ENCODE measurements at regions not wholly inside any gene's neighbourhood (a gene's known extent, or its start where the extent isn't known, plus 50 kb on each side); places are given as distances from the start of the nearest gene placed in this dataset.

DNA sequence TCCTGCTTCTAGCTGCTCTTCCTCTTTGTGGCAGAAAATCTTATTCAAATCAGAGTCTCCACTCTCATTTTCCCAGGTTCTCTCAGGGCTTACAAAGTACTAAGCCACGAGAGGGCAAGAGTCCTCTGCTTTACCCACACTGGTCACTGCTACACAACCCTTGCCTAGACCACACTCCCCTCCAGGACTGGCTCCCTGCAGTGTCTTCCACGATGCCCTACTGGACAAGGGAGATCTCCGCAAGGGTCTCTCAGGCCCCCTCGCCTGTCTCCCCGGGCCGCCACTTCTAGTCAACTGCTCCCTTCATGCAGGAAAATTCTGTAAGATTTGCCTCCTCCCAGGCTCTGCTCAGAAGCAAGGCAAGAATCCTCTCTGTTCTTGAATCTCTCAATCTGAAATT is 319.6 kb downstream of the RRAGC start:
- intact Hi-C loops (cut with DNase I), result no loop called here
- DNase-seq, result no peak
- no peak for ATAC-seq (ENCODE audit: poor library complexity)

DNA sequence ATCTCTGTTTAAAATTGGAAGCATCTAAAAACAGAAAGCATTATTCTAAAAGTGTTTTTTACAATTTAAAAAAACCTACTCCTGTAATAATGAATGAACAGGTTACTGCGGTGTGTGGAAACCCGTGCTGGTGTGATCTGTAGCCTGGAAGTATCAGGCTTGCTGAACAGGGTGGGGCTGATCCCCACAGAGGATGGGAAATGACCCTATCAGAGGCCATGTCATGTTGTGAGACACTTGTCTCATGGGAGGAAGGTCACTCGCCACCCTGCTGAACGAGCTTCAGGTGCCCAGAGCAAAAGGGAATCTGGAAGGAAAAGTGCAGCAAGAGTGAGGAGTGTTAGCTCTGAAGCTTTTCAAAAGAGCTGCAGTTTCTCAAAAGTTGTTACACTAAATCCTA is 320.7 kb downstream of the RRAGC start:
- no peak for ATAC-seq (ENCODE audit: poor library complexity)
- no peak for DNase-seq
- intact Hi-C loops (cut with DNase I), result no loop called here

DNA sequence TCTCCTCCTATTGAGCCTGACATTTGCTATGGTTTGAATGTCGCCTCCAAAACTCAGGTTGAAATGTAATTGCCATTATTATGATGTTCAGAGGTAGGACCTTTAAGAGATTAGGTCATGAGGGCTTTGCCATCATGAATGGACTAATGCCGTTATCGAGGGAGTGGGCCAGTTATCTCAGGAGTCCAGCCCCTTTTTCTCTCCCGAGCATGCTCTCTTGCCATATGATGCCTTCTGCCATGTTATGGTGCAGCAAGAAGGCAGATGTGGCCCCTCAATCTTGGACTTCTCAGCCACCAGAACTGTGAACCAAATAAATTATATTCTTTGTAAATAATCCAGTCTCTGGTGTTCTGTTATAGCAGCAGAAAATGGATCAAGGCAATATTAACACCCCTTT is 323.5 kb downstream of the RRAGC start:
- no peak for DNase-seq
- no peak for ATAC-seq (ENCODE audit: poor library complexity)
- intact Hi-C loops (cut with DNase I), result no loop called here

DNA sequence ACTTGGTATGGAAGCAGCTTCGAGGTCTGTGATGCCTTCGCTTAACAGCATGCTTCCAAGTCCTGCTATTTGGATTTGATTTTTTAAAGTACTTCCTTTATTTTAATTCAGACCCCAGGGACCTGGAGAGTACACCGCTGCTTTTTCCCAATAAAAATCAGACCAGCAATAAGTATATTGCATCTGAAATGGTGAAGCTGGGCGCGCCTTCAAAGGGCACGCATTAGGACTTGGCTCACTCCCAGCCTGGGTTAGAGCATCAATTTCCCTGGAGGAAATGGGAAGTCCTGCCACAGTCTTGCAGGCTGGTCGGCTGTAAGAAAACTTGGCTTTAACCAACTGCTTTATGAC is 325.1 kb downstream of the RRAGC start:
- ATAC-seq (ENCODE audit: poor library complexity) (no peak), DNase-seq (no peak)
- intact Hi-C loops (cut with DNase I), result no loop called here

DNA sequence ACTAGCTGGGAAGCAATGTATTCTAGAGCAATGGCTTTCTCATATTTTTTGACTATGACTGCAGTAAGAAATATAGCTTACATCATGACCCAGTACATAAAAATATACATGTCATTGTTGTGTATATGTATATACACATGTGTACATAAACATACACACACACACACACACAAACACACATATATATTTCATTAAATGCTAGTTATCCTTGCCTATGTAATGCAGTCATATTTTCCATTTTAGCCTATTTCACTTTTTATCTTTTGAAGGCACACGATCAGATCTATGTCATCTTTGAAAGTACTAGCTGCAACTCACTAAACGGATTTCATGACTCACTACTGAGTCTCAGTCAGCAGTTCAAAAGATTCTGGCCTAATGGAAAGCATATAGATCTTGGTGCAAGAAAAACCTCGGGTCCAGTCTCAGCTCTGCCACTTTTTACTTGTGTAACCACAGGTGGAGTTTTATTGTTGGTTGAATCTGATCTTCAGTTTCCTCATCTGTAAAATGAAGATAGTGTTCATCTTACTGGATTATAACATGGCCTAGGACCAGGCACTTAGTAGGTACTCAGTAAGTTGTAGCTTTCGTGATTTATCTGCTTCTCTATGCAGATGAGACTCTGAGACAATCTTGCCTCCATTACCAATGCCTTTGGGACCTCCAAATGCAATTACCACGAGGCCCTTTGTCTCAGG is 325.6 kb downstream of the RRAGC start:
- intact Hi-C loops (cut with DNase I), result no loop called here
- no peak for ATAC-seq (ENCODE audit: poor library complexity)

DNA sequence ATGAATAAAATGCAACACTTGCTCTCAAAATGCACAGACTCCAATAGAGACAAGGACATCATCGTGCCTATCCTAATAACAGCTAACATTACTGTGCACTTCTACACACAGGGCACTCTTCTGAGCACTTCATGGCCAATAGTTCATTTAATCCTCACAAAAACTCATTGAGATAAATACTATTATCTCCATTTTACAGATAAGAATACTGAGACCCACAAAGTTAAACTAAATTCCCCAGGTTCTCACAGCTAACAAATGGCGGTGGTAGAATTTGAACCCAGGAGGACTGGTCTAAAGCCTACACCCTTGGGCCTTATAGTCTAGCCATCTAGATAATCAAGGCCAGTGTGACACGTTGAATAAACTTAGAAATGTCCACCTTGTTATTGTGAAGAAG is 328.6 kb downstream of the RRAGC start:
- intact Hi-C loops (cut with DNase I), result no loop called here

More for the DNA sequence above, 325.6 kb downstream of the RRAGC start:
- DNase-seq, result no peak

DNA sequence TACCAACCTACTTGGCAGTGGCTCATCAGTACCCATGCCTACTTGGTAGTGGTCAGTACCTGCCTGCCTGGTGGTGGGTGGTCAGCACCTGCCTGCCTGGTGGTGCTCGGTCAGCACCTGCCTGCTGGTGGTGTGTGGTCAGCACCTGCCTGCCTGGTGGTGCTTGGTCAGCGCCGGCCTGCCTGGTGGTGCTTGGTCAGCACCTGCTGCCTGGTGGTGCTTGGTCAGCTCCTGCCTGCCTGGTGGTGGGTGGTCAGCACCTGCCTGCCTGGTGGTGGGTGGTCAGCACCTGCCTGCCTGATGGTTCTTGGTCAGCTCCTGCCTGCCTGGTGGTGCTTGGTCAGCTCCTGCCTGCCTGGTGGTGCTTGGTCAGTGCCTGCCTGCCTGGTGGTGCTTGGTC is 329.6 kb downstream of the RRAGC start:
- ATAC-seq (ENCODE audit: poor library complexity) (no peak), DNase-seq (no peak)
- intact Hi-C loops (cut with DNase I), result no loop called here

More for the DNA sequence above, 328.6 kb downstream of the RRAGC start:
- ATAC-seq (ENCODE audit: poor library complexity), result no peak
- DNase-seq, result no peak

DNA sequence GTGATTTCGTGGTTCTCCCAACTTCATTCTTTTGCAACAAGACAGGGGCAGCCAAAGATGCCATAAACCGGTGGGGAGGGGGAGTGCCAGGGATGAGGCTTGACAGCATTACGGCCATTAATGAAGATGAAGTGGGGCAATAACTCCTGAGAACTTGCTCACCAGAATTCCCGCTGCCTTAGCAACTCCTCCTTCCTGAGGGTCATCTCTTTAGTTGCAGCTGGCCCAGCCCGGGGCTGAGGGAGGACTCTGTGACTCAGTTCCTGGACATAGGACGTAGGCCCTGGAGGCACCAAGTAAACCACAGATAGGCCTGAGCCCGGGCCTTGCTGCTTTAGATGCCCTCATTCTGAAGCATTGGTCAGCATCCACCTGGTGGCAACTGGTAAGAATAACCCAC is 330.2 kb downstream of the RRAGC start:
- ATAC-seq (ENCODE audit: poor library complexity) (no peak), DNase-seq (no peak)
- intact Hi-C loops (cut with DNase I), result no loop called here

DNA sequence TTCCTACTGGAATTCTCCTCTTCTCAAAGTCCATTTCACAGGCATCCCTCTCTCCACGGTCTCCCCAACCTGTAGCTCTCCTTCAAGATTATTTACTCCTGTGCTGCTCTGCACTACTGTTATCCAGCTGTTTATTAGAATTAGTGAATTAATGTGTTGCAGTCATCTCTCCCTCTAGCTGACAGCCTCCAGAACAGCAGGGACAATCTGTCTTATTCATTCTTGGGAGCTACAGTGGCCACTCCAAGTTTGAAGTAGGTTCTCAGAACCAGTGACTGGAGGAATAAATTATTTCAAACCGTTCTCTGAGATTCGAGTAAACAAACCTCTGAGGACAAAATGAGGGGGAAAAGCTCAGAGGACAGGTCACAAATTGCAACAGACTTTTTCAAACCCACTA is 330.9 kb downstream of the RRAGC start:
- ATAC-seq (ENCODE audit: poor library complexity) (no peak), DNase-seq (no peak)
- intact Hi-C loops (cut with DNase I), result no loop called here

DNA sequence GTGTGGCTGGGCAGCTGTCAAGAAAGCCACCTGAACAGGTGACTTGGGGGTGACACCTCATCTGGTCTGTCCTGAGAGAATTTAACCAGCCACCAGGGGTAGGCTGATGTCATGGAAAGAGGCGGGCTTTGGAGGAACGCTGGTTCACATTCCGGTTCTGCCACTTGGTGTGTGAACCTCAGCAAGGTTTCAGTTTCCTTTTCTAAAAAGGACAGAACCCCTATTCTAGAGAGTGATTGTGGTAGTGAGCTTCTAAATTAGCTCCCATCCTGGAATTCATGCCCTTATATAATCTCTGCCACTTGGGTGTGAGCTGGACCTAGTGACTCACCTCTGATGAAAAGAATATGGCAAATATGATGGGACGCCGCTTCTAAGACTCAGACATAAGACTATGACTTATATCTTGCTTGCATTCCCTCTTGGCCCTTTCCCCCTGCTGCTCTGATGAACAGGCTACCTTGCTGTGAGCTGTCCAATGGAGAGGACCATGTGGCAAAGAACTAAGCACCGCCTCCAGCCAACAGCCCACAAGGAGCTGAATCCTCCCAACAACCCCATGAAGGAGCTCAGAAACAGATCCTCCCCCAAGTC is 332.1 kb downstream of the RRAGC start:
- DNase-seq, result no peak
- intact Hi-C loops (cut with DNase I), result no loop called here
- ATAC-seq (ENCODE audit: poor library complexity), result no peak

DNA sequence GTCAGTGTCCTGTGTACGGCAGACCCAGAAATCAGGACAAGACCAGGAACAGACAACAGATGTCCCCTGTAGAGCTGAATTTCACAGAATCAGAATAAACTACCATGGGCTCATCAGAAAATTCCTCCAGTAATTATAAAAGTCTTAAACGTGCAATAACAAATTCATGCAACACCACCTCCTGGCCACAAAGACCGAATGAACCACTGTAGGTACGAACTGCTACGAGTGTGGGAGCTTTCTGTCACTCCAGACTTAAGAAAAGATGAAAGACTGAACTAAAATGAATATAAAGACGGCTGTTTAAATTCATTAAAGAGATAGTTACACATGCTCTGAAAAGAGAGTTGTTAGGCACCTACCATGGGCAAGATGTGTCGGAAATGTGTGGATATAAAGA is 333.5 kb downstream of the RRAGC start:
- intact Hi-C loops (cut with DNase I), result no loop called here
- DNase-seq (no peak), ATAC-seq (ENCODE audit: poor library complexity) (no peak)

DNA sequence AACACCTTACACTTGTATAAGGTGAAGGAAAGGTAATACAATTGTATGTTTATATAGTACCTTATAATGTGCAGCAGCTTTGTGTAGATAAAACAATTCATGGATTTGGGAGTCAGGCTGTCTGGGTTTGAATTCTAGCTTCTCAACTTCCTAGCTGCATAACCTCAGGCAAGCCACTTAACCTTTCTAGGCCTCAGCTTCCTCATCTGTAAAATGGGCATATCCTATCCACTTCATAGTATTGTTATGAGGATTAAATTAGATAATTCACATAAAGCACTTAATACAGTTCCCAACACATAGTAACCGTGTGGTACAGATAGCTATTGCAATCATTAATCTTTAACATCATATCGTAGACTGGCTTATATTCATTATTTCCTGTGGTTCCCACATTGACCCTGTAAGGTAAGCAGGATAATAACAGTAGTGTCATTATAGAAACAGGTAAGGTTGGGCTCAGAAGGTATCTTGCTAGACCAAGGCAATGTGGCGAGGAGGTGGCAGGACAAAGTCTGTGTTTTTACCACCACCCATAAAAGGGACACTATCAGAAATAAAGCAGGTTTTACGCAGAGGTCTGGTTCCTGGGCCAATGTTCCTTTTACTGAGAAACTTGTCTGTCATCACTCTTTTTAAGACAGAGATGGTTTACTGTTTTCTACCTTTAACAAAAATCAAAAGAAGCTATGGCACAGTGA is 334.1 kb downstream of the RRAGC start:
- intact Hi-C loops (cut with DNase I), result no loop called here
- ATAC-seq (ENCODE audit: poor library complexity) (no peak), DNase-seq (no peak)

DNA sequence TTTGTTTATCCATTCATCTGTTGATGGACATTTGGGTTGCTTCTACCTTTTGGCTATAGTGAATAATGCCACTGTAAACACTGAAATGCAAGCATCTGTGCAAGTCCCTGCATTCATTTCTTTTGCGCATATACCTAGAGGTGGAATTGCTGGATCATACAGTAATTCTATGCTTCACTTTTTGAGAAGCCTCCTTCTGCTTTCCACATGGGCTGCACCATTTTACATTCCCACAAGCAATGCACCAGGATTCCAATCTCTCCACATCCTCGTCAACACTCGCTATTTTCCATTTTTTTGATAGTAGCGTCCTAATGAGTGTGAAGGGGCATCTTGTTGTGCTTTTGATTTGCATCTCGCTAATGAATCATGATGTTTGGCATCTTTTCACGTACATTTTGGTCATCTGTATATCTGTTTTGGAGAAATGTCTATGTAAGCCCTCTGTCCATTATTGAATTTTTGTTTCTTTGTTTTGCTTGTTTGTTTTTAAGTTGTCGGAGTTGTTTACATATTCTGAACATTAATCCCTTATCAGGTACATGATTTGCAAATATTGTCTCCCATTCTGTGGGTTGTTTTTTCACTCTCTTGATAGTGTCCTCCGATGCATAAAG is 335.4 kb downstream of the RRAGC start:
- no peak for ATAC-seq (ENCODE audit: poor library complexity)
- intact Hi-C loops (cut with DNase I), result no loop called here
- no peak for DNase-seq

DNA sequence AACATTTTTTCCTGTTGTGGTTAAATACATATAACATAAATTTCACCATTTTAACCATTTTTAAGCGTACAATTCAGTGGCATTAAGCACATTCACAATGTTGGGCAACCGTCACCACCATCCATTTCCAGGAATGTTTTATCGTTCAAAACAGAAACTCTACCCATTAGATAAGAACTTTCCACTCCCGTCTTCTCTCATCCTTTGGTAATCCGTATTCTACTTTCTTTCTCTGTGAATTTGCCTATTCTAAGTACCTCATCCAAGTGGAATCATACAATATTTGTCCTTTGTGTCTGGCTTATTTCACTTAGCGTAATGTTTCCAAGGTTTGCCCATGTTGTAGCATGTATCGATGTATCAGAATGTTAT is 336.0 kb downstream of the RRAGC start:
- no peak for ATAC-seq (ENCODE audit: poor library complexity)
- DNase-seq, result no peak
- intact Hi-C loops (cut with DNase I), result no loop called here

DNA sequence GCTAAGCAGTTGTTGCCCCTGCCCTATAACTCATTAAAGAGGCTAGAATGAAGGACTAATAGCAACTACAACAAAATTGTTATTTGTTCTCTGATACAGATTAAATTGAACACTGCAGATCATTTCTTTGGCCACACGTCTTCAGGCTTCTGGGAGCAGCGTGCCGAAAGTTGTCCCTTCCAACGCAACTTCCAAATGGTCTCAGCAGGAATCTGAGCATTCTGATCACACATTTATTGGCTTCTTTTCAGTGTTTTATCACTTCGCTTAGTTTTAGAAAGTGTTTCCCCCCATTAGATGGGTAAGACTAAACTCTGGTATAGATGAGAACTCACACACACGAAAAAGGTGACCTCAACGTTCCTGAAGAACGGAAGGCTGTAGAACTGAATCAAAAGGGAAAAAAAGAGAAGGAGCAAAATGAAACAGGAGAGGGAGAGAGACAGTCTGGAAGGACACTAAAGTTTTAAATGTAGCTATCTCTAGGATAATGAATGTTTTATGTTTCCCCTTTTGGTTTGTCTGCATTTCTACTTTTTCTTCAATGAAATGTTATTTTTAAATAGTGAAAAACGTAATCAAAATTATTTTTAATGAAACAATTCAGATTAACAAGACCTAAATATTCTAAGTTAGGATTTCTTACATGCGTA is 336.5 kb downstream of the RRAGC start:
- ATAC-seq (ENCODE audit: poor library complexity) (no peak), DNase-seq (no peak)
- intact Hi-C loops (cut with DNase I), result no loop called here

DNA sequence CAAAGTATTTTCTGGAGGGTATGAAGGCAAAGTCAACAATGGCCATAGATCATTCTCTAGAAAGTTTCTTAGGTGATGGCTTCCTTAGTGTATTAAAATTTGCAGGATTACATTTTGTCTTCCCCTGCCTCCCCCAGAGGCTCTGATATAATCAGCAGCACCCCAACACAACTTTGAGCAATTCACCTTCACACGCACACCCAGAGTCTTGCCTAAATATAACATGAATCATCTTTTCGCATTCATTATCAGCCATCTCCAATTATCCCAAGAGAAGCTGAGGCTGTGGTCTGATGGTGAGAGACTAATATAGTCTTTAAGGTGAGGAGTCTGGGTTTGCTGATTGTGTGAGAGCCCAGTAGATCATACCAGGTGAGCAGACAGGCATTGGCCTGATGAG is 343.0 kb downstream of the RRAGC start:
- ATAC-seq (ENCODE audit: poor library complexity) (no peak), DNase-seq (no peak)
- intact Hi-C loops (cut with DNase I), result no loop called here

DNA sequence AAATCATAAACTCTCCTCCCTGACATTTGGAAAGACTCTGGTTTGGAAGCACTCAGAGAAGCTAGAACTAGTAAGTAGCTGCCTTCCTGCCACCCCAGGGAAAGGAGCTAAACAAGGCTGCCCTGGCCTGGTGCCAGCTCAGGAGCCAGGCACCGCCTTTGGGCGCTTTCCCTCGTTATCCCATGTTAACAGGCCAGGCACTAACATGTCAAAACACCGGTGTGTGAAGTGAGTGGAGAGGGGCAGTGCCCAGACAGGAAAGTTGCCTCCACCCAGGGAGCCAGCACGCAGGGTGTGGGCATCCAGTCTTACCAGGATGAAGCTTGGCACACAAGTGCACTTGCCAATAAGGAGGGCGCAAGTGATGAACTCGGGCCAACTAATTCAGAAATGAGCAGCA is 346.8 kb downstream of the RRAGC start:
- no peak for DNase-seq
- intact Hi-C loops (cut with DNase I), result no loop called here
- ATAC-seq (ENCODE audit: poor library complexity), result no peak

DNA sequence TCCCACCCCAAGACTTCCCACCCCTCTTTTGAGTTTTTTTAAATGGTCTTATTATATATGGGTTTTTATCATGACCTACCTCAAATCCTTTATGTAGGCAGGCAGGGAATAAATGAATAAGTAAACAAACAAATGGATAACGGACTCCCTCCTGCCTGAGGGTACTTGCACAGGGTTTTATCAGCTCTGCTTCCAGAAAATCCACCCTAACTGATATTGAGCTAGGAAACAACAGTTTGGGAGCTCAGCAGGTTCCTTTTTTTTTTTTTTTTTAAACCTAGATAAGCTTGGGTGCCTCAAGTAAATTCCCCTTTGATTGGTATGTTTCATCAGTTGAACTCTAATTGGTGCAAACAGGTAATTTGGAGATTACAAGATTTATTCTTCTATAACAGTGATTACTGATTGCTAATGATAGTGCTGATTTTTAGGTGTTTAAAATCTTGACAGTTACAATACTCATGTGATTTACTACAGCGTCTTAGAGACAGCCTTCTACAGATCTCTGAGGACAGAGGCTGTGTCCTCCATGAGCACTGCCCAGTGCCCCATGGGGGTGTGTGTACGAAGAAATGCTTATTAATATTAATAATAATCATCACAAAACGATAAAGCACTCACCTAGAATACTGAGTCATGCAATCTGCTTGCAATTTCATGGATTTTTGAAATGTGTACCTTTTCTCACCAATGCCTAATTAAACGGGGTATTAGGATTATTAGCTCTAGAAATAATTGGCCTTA is 347.4 kb downstream of the RRAGC start:
- ATAC-seq (ENCODE audit: poor library complexity), result no peak
- no peak for DNase-seq
- intact Hi-C loops (cut with DNase I), result no loop called here

DNA sequence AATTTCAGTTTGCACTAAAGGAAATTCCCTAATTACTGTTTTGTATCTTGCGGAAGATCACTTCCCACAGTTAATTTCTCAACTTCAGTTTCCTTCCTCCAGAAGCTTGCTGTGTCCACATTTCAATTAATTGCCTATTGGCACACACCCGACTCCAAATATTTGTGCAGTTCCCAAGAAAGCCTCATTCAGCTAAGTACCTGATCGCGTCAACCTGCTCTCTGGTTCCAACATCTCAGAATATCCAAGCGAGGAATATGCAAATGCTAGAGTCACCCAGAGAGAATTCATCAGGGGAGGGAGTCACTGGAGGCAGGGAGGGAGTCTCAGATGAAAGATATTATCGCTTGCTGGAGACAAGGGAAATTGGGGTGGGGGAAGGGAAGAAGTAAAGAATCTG is 351.3 kb downstream of the RRAGC start:
- ATAC-seq (ENCODE audit: poor library complexity) (no peak), DNase-seq (no peak)
- intact Hi-C loops (cut with DNase I), result no loop called here
